Smooth muscle cell (in vitro differentiated cells): ENCODE measurements at regions not wholly inside any gene's neighbourhood (a gene's known extent, or its start where the extent isn't known, plus 50 kb on each side); places are given as distances from the start of the nearest gene placed in this dataset.
A peak's percentile ranks its signal among the peaks of the same experiment; 100 is the strongest.

ENCODE experiments used
- DNase-seq: peaks from one replicate; lab custom pipeline; 2025; ENCODE audit not compliant: unreplicated experiment; lab: John Stamatoyannopoulos, UW
- H2AFZ ChIP-seq: fragments of 200-600 bp; sonication (generic); 2 replicates; pipeline ENCODE4 v1.6.0; 2016; ENCODE audit warnings: antibody characterized with exemption, low read depth, mild to moderate bottlenecking
- H3F3A ChIP-seq: fragments of 200-600 bp; sonication (generic); 2 replicates; pipeline ENCODE4 v1.6.0; 2017; ENCODE audit warnings: antibody characterized with exemption, low read depth
- H3K27ac ChIP-seq: fragments of 200-600 bp; sonication (generic); 2 replicates; pipeline ENCODE4 v1.5.1; 2016; ENCODE audit warnings: low read depth, mild to moderate bottlenecking
- H3K27me3 ChIP-seq: fragments of 200-600 bp; sonication (generic); 2 replicates; pipeline ENCODE4 v1.6.1; 2016; ENCODE audit warnings: low read depth, mild to moderate bottlenecking
- H3K36me3 ChIP-seq: fragments of 200-600 bp; sonication (generic); 2 replicates; pipeline ENCODE4 v1.5.1; 2016; ENCODE audit warnings: low read depth
- H3K4me1 ChIP-seq: fragments of 200-600 bp; sonication (generic); 2 replicates; pipeline ENCODE4 v1.5.1; 2016; ENCODE audit warnings: low read depth
- H3K4me2 ChIP-seq: fragments of 200-600 bp; sonication (generic); 2 replicates; pipeline ENCODE4 v1.6.0; 2016; ENCODE audit warnings: mild to moderate bottlenecking
- H3K4me3 ChIP-seq: fragments of 200-600 bp; sonication (generic); 2 replicates; pipeline ENCODE4 v1.5.1; 2016; ENCODE audit warnings: mild to moderate bottlenecking
- H3K79me2 ChIP-seq: fragments of 200-600 bp; sonication (generic); 2 replicates; pipeline ENCODE4 v1.6.0; 2016; ENCODE audit warnings: low read depth, mild to moderate bottlenecking
- H3K9ac ChIP-seq: fragments of 200-600 bp; sonication (generic); 2 replicates; pipeline ENCODE4 v1.6.0; 2016; ENCODE audit warnings: low read depth
- H3K9me3 ChIP-seq: fragments of 200-600 bp; sonication (generic); replicated peaks from 2 replicates; pipeline ENCODE4 v1.5.1; 2016; ENCODE audit warnings: low read depth
- H4K20me1 ChIP-seq: fragments of 200-600 bp; sonication (generic); 2 replicates; pipeline ENCODE4 v1.6.0; 2016; ENCODE audit warnings: low read depth
- WGBS: methylation state at CpG from one replicate; pipeline ENCODE4 v1.1.7; 2016; ENCODE audit warnings: low lambda C conversion rate; 5-methylcytosine and 5-hydroxymethylcytosine counted together
- TF ChIP-seq, protein P1 (sequence below): fragments of 200-600 bp; sonication (generic); IDR thresholded peaks from 2 replicates; pipeline ENCODE4 v1.5.1; 2017; ENCODE audit warnings: borderline replicate concordance, mild to moderate bottlenecking, antibody characterized with exemption; ENCODE audit not compliant: insufficient read depth, poor library complexity, severe bottlenecking

DNA sequence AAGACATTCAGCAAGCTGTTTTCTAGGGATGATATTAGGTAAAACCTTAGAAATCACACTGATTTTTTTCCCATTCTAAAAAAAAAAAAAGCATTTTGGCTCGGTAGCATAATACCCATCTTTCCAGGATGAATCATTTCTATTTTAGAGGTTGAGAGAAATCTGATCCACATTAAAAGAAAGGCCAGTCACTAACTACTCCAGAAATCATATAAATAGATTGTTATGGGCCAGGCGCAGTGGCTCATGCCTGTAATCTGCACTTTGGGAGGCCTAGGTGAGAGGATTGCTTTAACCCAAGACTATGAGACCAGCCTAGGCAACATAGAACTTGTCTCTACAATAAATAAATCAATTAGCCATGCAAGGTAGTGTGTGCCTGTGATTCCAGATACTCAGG, 164.3 kb downstream of the BAMBI start:
- H3K9me3 ChIP-seq: no peaks in the 10 kb centered on the region
- peak overlapping the region; percentile 83 for H3K9ac ChIP-seq
- H3K4me1 ChIP-seq: peaks cover 11% of the 10 kb centered on the region
- H3K4me2 ChIP-seq: peak overlapping the region; percentile 68
- H4K20me1 ChIP-seq: no peaks in the 10 kb centered on the region
- peaks cover 41% of the 10 kb centered on the region for H3F3A ChIP-seq
- no peak for DNase-seq
- H2AFZ ChIP-seq: no peak overlapping the region
- H3K27me3 ChIP-seq: no peaks in the 10 kb centered on the region
- TF ChIP-seq, protein P1, sequence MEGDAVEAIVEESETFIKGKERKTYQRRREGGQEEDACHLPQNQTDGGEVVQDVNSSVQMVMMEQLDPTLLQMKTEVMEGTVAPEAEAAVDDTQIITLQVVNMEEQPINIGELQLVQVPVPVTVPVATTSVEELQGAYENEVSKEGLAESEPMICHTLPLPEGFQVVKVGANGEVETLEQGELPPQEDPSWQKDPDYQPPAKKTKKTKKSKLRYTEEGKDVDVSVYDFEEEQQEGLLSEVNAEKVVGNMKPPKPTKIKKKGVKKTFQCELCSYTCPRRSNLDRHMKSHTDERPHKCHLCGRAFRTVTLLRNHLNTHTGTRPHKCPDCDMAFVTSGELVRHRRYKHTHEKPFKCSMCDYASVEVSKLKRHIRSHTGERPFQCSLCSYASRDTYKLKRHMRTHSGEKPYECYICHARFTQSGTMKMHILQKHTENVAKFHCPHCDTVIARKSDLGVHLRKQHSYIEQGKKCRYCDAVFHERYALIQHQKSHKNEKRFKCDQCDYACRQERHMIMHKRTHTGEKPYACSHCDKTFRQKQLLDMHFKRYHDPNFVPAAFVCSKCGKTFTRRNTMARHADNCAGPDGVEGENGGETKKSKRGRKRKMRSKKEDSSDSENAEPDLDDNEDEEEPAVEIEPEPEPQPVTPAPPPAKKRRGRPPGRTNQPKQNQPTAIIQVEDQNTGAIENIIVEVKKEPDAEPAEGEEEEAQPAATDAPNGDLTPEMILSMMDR: no peak
- H3K79me2 ChIP-seq: peaks cover 7% of the 10 kb centered on the region
- peak overlapping the region; percentile 97 for H3K27ac ChIP-seq
- no peak overlapping the region for H3K4me3 ChIP-seq
- WGBS: 18% methylated on average over 2 of the region's 2 CpGs
- no peaks in the 10 kb centered on the region for H3K36me3 ChIP-seq

DNA sequence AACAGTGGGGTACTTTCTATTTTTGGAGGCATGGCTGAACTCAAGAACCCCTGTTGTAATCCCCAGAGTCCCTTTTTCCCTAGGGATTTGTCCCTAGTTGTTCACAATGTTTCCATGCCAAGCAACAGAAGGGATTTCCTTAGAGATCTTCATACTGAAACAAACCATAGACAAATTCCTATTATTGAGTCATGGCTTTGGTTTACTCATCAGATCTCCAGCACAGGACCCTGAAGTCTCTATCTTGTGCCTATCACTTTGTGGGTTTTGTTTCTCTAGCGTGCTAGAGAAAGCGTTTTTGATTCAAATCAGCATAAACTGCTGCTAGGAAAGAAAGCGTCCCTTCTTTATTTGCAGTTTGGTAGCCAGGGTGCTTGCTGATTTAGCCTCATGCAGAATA, 165.0 kb downstream of the BAMBI start:
- no peaks in the 10 kb centered on the region for H3K36me3 ChIP-seq
- H3K27ac ChIP-seq: peak overlapping the region; percentile 97
- H3K4me2 ChIP-seq: peak overlapping the region; percentile 69
- no peak overlapping the region for H2AFZ ChIP-seq
- no peak overlapping the region for H3K4me3 ChIP-seq
- no peak for DNase-seq
- H3K9ac ChIP-seq: peak overlapping the region; percentile 83
- H3F3A ChIP-seq: peaks cover 41% of the 10 kb centered on the region
- no peaks in the 10 kb centered on the region for H3K9me3 ChIP-seq
- peaks cover under 1% of the 10 kb centered on the region for H3K79me2 ChIP-seq
- no peaks in the 10 kb centered on the region for H4K20me1 ChIP-seq
- H3K27me3 ChIP-seq: no peaks in the 10 kb centered on the region
- TF ChIP-seq, protein P1: no peak
- 12% methylated on average over 3 of the region's 3 CpGs for WGBS
- peaks cover 11% of the 10 kb centered on the region for H3K4me1 ChIP-seq

DNA sequence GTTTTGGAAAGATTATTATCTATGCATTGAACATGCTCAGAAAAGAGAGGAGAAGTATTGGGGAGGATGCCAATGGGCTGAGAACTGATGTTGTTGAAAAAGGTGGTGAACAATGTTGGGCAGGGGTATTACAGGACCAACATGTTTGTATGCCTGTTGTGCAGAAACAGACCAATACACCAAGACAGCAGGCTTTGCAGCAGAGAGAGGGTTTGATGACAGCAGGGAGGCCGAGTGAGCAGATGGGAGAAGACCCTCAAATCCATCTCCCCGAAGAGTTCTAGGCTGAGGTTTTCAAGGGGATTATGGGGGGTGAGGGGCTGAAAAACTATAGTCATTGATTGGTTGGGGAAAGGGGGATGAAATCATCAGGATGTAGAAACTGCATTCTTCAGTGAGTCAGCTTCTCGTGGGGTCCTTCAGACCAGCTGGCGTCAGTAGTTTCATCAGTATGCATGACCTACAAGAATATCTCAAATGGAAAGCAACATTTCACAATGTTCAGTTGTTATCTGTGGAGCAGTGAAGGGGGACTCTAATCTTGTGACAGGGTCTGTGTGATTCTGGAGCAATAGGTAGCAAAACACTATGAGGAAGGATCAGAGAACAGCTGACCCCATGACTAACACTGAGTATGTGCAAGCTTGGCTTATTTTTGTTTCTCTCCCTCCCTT, 167.8 kb downstream of the BAMBI start:
- H3K79me2 ChIP-seq: no peaks in the 10 kb centered on the region
- no peak overlapping the region for H3K4me3 ChIP-seq
- no peaks in the 10 kb centered on the region for H3K9me3 ChIP-seq
- H3K4me1 ChIP-seq: no peaks in the 10 kb centered on the region
- H2AFZ ChIP-seq: no peak overlapping the region
- H3F3A ChIP-seq: peaks cover 22% of the 10 kb centered on the region
- H3K9ac ChIP-seq: no peak overlapping the region
- no peak overlapping the region for H3K4me2 ChIP-seq
- 29% methylated on average over 4 of the region's 4 CpGs for WGBS
- no peaks in the 10 kb centered on the region for H4K20me1 ChIP-seq
- H3K27ac ChIP-seq: peak overlapping the region; percentile 76
- no peak for DNase-seq
- no peaks in the 10 kb centered on the region for H3K36me3 ChIP-seq
- TF ChIP-seq, protein P1: no peak
- H3K27me3 ChIP-seq: no peaks in the 10 kb centered on the region

DNA sequence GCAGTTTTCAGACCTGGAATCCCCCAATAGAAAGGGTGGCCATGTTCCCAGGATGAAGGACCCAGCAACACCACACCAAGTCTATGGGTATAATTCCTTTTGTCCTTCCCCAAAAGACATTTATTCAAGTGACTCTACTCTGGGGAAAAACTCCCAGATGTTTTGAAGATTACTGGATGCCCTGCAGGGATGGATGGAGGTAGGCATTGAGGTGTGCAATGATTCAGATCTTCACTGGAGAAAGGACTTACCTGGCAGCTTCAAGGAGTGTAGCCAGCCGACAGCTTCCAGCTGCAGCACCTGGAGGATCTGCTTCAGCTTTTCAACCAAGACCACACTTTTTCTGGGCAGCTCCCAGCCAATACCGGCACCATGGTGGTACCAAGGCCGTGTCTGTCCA, 172.0 kb downstream of the BAMBI start:
- Histone ChIP-seq H3K9ac (no peak overlapping the region), H3K27me3 (no peaks in the 10 kb centered on the region), H2AFZ (no peak overlapping the region), H3K27ac (no peak overlapping the region), H3K79me2 (no peaks in the 10 kb centered on the region), H3K36me3 (no peaks in the 10 kb centered on the region), H3K4me1 (no peaks in the 10 kb centered on the region), H3K4me2 (peak overlapping the region; percentile 57), H3K4me3 (no peak overlapping the region), H4K20me1 (no peaks in the 10 kb centered on the region), H3K9me3 (no peaks in the 10 kb centered on the region), H3F3A (peaks cover 22% of the 10 kb centered on the region)
- TF ChIP-seq, protein P1: no peak
- DNase-seq: no peak
- WGBS: 91% methylated on average over 3 of the region's 3 CpGs
